ENCODE measurements at regions not wholly inside any gene's neighbourhood (a gene's known extent, or its start where the extent isn't known, plus 50 kb on each side); places are given as distances from the start of the nearest gene placed in this dataset.

GRCh38 chr13:86201477-86201876 lies 402.3 kb upstream of the SLITRK6 start:
- no peak for DNase-seq (ENCODE audit: low spot score)
- ChIA-PET CTCF (no interaction called here), POLR2A (ENCODE audit: low non-redundant PET) (no interaction called here)
- TF ChIP-seq, protein P1, sequence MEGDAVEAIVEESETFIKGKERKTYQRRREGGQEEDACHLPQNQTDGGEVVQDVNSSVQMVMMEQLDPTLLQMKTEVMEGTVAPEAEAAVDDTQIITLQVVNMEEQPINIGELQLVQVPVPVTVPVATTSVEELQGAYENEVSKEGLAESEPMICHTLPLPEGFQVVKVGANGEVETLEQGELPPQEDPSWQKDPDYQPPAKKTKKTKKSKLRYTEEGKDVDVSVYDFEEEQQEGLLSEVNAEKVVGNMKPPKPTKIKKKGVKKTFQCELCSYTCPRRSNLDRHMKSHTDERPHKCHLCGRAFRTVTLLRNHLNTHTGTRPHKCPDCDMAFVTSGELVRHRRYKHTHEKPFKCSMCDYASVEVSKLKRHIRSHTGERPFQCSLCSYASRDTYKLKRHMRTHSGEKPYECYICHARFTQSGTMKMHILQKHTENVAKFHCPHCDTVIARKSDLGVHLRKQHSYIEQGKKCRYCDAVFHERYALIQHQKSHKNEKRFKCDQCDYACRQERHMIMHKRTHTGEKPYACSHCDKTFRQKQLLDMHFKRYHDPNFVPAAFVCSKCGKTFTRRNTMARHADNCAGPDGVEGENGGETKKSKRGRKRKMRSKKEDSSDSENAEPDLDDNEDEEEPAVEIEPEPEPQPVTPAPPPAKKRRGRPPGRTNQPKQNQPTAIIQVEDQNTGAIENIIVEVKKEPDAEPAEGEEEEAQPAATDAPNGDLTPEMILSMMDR (conservative IDR thresholded peaks at IDR 0.05; ENCODE audit: low read depth) = no peak
- no peak overlapping the region for H3K27ac ChIP-seq

DNA sequence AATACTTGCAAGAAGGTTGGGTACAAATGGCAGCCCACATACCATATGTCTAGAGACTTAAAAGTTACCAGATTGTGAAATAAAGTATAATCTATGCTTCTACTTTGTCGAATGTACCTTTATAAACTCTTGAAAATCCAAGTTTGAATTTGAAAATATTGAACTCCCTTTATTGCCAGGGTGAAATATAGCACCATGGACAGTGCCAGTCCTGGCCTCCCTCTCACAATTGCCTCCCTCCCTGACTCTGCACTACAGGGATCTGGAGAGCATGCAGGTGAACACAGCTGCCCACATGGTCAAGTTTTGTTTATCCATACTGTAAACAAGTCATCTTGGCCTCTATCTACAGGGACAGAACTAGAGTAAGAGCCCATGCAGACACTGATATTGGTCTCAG lies 394.1 kb upstream of the SLITRK6 start:
- H3K27ac ChIP-seq = no peak overlapping the region
- TF ChIP-seq, protein P1 (conservative IDR thresholded peaks at IDR 0.05; ENCODE audit: low read depth) = no peak
- ChIA-PET CTCF (no interaction called here), POLR2A (ENCODE audit: low non-redundant PET) (no interaction called here)
- no peak for DNase-seq (ENCODE audit: low spot score)

DNA sequence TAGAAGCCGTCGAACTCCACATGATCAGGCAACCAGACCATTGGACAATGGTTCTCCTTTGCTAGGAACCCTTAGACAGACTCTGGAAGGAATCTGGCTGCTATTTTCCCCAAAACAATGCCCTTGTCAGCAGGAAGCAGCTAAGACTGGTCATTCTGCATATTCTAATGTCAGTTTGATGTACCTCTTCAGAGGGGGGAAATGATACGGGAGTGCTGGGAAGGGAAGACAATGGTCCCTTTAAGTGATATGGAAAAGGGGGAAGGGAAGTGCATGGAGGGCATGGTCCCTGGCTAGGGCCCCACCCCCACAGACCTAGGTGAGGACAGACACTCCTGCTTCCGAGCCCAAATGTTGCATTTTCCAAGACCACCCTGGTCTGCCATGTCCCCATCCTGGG lies 389.0 kb upstream of the SLITRK6 start:
- H3K27ac ChIP-seq = no peak overlapping the region
- DNase-seq (ENCODE audit: low spot score) = no peak
- POLR2A ChIA-PET (ENCODE audit: low non-redundant PET) = no interaction called here
- TF ChIP-seq, protein P1 (conservative IDR thresholded peaks at IDR 0.05; ENCODE audit: low read depth) = no peak
- CTCF ChIA-PET = interaction anchor here (0.7 kb wide), 1 partner anchor 1217 kb away, joined by 5 read pairs; no protein-coding TSS in a partner anchor

GRCh38 chr13:86185636-86186035 lies 386.4 kb upstream of the SLITRK6 start:
- TF ChIP-seq, protein P1 (conservative IDR thresholded peaks at IDR 0.05; ENCODE audit: low read depth) = no peak
- no peak overlapping the region for H3K27ac ChIP-seq
- no peak for DNase-seq (ENCODE audit: low spot score)
- CTCF ChIA-PET = interaction anchor here (0.7 kb wide), 1 partner anchor 1457 kb away, joined by 3 read pairs; no protein-coding TSS in a partner anchor
- POLR2A ChIA-PET (ENCODE audit: low non-redundant PET) = no interaction called here

GRCh38 chr13:86185107-86185506 lies 385.9 kb upstream of the SLITRK6 start:
- H3K27ac ChIP-seq = no peak overlapping the region
- ChIA-PET POLR2A (ENCODE audit: low non-redundant PET) (no interaction called here), CTCF (interaction anchor here (0.7 kb wide), 1 partner anchor 1456 kb away, joined by 3 read pairs; no protein-coding TSS in a partner anchor)
- TF ChIP-seq, protein P1 (conservative IDR thresholded peaks at IDR 0.05; ENCODE audit: low read depth) = no peak
- no peak for DNase-seq (ENCODE audit: low spot score)

DNA sequence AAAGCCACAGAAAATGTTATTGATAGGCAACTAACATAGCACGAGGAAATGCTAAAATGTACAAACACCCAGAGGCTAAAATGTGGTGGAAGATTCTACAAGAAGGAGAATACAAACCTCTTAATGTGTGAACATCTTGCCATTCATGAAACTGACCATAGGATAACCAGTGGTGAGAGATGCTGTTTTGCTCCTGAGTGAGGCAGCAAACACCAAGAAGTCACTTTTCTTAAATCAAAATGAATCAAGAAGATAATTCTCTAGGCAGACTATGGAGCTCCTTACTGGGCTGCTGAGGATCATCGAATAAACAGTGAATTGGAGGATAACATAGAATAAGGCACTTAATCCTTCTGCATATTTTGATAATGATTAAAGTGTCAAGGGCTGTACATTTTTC lies 375.4 kb upstream of the SLITRK6 start:
- no peak for DNase-seq (ENCODE audit: low spot score)
- TF ChIP-seq, protein P1 (conservative IDR thresholded peaks at IDR 0.05; ENCODE audit: low read depth) = no peak
- ChIA-PET CTCF (interaction anchor here (0.6 kb wide), 1 partner anchor 15 kb away, joined by 3 read pairs; no protein-coding TSS in a partner anchor), POLR2A (ENCODE audit: low non-redundant PET) (no interaction called here)
- H3K27ac ChIP-seq = no peak overlapping the region

DNA sequence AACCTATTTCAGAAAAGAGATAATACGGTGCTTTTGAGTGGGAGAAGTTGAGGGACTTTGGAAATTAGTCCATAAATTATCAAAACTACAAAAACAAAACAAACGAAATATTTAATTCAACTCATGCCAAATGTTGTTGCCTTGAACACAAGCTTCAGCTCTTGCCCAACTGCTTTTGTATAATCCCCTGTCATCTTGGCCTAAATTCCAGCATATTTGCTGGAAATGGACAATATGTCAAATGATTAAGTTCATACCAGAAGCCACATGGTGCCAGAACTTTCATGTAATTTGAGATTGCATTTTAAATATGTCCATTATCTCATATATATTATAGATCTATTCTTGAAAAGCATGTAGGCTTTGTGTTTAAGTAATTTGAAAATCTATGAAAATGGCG lies 373.7 kb upstream of the SLITRK6 start:
- no peak for DNase-seq (ENCODE audit: low spot score)
- TF ChIP-seq, protein P1 (conservative IDR thresholded peaks at IDR 0.05; ENCODE audit: low read depth) = no peak
- H3K27ac ChIP-seq = no peak overlapping the region
- POLR2A ChIA-PET (ENCODE audit: low non-redundant PET) = no interaction called here
- CTCF ChIA-PET = no interaction called here

All from RWPE1 (cell line).